HL-60 (cell line): ENCODE measurements at regions not wholly inside any gene's neighbourhood (a gene's known extent, or its start where the extent isn't known, plus 50 kb on each side); places are given as distances from the start of the nearest gene placed in this dataset.

Experiments
- REST ChIP-seq: IDR thresholded peaks from 2 replicates; pipeline ENCODE4 v1.6.1; 2012; ENCODE audit warnings: low read depth; ENCODE audit not compliant: insufficient replicate concordance
- SPI1 ChIP-seq: IDR thresholded peaks from 2 replicates; pipeline ENCODE4 v1.6.1; 2012; ENCODE audit warnings: low read depth, mild to moderate bottlenecking, borderline replicate concordance
- TF ChIP-seq, protein P1 (sequence below): IDR thresholded peaks from one replicate; pipeline ENCODE4 v1.5.1; 2011; ENCODE audit warnings: low read length, control low read depth, inconsistent platforms; ENCODE audit not compliant: insufficient read depth

DNA sequence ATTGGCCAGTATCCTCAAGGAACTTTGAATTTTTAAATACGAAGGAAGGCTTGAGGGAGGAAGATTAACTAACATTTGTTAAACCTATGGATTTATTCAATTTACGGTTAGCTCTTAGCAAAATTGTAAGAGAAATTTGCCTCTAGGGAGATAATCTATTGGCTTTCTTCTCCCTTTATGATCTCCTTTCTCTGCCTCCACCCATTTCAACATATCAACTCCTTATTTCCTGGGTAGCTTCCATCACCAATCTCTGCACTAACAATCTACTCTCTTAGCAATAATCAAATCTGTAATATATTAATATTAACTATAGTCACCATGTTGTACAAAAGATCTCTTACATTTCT, 233.9 kb upstream of the CSNK1A1L start:
- TF ChIP-seq SPI1 (no peak), REST (no peak)
- TF ChIP-seq, protein P1, sequence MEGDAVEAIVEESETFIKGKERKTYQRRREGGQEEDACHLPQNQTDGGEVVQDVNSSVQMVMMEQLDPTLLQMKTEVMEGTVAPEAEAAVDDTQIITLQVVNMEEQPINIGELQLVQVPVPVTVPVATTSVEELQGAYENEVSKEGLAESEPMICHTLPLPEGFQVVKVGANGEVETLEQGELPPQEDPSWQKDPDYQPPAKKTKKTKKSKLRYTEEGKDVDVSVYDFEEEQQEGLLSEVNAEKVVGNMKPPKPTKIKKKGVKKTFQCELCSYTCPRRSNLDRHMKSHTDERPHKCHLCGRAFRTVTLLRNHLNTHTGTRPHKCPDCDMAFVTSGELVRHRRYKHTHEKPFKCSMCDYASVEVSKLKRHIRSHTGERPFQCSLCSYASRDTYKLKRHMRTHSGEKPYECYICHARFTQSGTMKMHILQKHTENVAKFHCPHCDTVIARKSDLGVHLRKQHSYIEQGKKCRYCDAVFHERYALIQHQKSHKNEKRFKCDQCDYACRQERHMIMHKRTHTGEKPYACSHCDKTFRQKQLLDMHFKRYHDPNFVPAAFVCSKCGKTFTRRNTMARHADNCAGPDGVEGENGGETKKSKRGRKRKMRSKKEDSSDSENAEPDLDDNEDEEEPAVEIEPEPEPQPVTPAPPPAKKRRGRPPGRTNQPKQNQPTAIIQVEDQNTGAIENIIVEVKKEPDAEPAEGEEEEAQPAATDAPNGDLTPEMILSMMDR: no peak
